Body of pancreas (tissue), 4 donors: ENCODE measurements at regions not wholly inside any gene's neighbourhood (a gene's known extent, or its start where the extent isn't known, plus 50 kb on each side); places are given as distances from the start of the nearest gene placed in this dataset.

Source experiments
- POLR2A ChIP-seq, 3 donors: fragments of 450-650 bp; IDR thresholded peaks; one replicate each; pipeline ENCODE4 v1.6.1; 2016; ENCODE audit warnings: antibody characterized with exemption in 3 of 3, mild to moderate bottlenecking in 2 of 3
- TF ChIP-seq, protein P1 (sequence below), 7 experiments: fragments of 450-650 bp in 4 of 7; fragments of 200-600 bp in 3 of 7; sonication (generic) in 3 of 7; IDR thresholded peaks; one replicate each; pipeline ENCODE4 v1.5.1; 2016 to 2019; ENCODE audit warnings: antibody characterized with exemption in 7 of 7

DNA sequence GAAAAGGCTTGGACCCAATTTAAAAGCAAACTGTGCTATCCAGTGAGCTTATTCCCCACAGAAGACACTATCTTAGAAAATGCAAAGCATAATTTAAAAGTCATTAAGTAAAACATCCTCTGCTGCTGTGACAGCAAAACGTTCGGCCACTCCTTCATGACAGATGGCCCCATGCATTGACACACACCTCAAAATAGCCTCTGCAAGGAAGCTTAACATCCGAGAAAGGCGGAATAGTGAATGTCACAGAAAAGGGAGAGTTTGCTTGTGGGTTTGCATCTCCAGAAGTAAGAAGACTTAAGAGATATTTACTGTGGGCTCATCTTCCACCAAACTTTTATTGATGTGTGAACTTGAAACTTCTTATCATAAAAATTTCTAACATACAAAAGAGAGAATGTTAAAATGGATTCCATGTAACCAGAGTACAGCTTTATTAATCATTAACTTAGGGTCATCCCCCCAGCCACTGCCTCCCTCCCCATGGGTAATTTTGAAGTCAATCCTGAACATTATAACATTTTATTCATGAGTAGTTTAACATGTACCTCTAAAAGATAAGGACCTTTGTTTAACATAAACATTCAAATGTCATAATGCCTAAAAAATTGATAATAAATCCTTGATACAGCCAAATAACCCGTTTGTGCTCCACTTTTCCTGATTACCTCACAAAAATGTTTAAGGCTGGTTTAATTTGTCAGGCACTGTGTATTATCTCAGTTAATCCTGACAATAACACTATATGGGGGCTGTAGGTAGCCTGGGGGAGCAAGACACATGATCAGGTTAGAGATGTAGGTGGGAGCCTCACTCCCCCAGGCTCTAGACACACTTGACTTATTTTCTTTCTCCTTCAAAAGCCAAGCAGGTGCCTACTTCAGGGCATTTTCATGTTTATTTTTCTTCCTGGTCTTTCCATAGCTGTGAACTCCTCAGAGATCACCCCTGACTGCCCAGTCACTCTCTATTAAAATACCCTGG, 119.7 kb upstream of the TMCC3 start:
- TF ChIP-seq, protein P1, sequence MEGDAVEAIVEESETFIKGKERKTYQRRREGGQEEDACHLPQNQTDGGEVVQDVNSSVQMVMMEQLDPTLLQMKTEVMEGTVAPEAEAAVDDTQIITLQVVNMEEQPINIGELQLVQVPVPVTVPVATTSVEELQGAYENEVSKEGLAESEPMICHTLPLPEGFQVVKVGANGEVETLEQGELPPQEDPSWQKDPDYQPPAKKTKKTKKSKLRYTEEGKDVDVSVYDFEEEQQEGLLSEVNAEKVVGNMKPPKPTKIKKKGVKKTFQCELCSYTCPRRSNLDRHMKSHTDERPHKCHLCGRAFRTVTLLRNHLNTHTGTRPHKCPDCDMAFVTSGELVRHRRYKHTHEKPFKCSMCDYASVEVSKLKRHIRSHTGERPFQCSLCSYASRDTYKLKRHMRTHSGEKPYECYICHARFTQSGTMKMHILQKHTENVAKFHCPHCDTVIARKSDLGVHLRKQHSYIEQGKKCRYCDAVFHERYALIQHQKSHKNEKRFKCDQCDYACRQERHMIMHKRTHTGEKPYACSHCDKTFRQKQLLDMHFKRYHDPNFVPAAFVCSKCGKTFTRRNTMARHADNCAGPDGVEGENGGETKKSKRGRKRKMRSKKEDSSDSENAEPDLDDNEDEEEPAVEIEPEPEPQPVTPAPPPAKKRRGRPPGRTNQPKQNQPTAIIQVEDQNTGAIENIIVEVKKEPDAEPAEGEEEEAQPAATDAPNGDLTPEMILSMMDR (IDR thresholded peaks at IDR 0.05), result no peak
- no peak for TF ChIP-seq POLR2A (IDR thresholded peaks at IDR 0.05)
